DOHH2 (cell line): ENCODE measurements at regions not wholly inside any gene's neighbourhood (a gene's known extent, or its start where the extent isn't known, plus 50 kb on each side); places are given as distances from the start of the nearest gene placed in this dataset.

Experiments used
- EZH2phosphoT487 ChIP-seq: fragments of 200-600 bp; sonication (generic); IDR thresholded peaks from 2 replicates; pipeline ENCODE4 v1.6.1; 2017; ENCODE audit warnings: borderline replicate concordance, mild to moderate bottlenecking, antibody characterized with exemption, low read length, moderate library complexity, mixed read lengths
- TF ChIP-seq, protein P1 (sequence below): fragments of 200-600 bp; sonication (generic); IDR thresholded peaks from one replicate; pipeline ENCODE4 v1.5.1; 2014; ENCODE audit warnings: antibody characterized with exemption, mild to moderate bottlenecking, low read depth, low read length; ENCODE audit not compliant: poor library complexity, severe bottlenecking

DNA sequence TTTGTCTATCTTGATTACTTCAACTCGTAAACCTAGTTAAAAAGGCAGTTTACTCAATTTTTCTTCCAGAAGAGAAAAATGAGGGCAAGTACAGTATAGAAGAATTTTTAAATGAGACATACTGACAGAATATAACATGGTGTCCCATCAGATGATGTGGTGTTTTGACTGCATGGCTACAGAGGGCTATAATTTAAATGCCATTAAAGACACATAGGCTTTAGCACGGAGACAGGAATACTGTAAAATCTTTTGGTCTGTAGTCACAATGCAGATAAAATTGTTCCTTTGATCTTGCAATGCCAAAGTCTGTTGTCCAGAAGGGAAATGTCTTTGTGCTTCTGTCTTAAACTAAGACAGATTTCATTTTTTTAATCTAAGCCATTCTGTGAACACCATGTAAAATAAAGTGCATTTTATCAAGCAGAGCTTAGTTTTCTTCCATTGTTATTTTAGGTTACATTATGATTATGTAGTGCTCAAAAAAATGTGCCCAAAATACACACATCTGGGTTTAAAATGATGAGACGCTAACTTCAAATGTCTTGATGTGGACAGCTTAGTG is 249.6 kb downstream of the PTPRC start:
- TF ChIP-seq, protein P1, sequence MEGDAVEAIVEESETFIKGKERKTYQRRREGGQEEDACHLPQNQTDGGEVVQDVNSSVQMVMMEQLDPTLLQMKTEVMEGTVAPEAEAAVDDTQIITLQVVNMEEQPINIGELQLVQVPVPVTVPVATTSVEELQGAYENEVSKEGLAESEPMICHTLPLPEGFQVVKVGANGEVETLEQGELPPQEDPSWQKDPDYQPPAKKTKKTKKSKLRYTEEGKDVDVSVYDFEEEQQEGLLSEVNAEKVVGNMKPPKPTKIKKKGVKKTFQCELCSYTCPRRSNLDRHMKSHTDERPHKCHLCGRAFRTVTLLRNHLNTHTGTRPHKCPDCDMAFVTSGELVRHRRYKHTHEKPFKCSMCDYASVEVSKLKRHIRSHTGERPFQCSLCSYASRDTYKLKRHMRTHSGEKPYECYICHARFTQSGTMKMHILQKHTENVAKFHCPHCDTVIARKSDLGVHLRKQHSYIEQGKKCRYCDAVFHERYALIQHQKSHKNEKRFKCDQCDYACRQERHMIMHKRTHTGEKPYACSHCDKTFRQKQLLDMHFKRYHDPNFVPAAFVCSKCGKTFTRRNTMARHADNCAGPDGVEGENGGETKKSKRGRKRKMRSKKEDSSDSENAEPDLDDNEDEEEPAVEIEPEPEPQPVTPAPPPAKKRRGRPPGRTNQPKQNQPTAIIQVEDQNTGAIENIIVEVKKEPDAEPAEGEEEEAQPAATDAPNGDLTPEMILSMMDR, result no peak
- no peak for TF ChIP-seq EZH2phosphoT487
